H1 (cell line): ENCODE measurements at regions not wholly inside any gene's neighbourhood (a gene's known extent, or its start where the extent isn't known, plus 50 kb on each side); places are given as distances from the start of the nearest gene placed in this dataset.

Experiments
- CTCF ChIA-PET: fragments of 300-600 bp; sonication (Branson Sonifier 250); formaldehyde crosslinking; loops from one replicate; lab custom pipeline; 2021; ENCODE audit not compliant: partially characterized antibody; lab: Charles Lee
- POLR2A ChIA-PET: fragments of 300-600 bp; sonication (Branson Sonifier 250); formaldehyde crosslinking; loops from one replicate; lab custom pipeline; 2021; ENCODE audit warnings: inconsistent platforms; ENCODE audit not compliant: partially characterized antibody; lab: Charles Lee
- DNase-seq, 2 experiments: peaks; one replicate each; pipeline versions ENCODE4 v3.0.0 to v3.0.0-alpha.2; 2010 to 2022; ENCODE audit warnings: low spot score in 2 of 2, low read depth in 1 of 2, mixed read lengths in 1 of 2
- FAIRE-seq: peaks from 2 replicates; lab custom pipeline; 2011; peaks lifted over from hg19 to GRCh38; lab: Jason Lieb, UNC
- H2AFZ ChIP-seq: 2 replicates; pipeline ENCODE4 v1.8.1; 2012; ENCODE audit warnings: low read length, inconsistent platforms
- H2AK5ac ChIP-seq: 2 replicates; pipeline ENCODE4 v1.6.1; 2013; ENCODE audit warnings: low read depth, low read length
- H2BK120ac ChIP-seq: replicated peaks from 2 replicates; pipeline ENCODE3; 2013; ENCODE audit warnings: low read depth, low read length, inconsistent platforms
- H2BK12ac ChIP-seq: 2 replicates; pipeline ENCODE4 v1.6.1; 2013; ENCODE audit warnings: low read depth, low read length
- H2BK15ac ChIP-seq: 2 replicates; pipeline ENCODE4 v1.6.1; 2013; ENCODE audit warnings: low read length
- H2BK20ac ChIP-seq: 2 replicates; pipeline ENCODE4 v1.6.1; 2013; ENCODE audit warnings: low read length
- H2BK5ac ChIP-seq: 2 replicates; pipeline ENCODE4 v1.6.1; 2013; ENCODE audit warnings: low read depth, low read length
- H3K14ac ChIP-seq: 2 replicates; pipeline ENCODE4 v1.6.1; 2013; ENCODE audit warnings: inconsistent platforms; ENCODE audit not compliant: insufficient read length
- H3K18ac ChIP-seq: 2 replicates; pipeline ENCODE4 v1.6.1; 2013; ENCODE audit warnings: low read length; ENCODE audit errors: extremely low read depth
- H3K23ac ChIP-seq: 2 replicates; pipeline ENCODE4 v1.6.1; 2013; ENCODE audit warnings: inconsistent platforms; ENCODE audit not compliant: insufficient read length
- H3K23me2 ChIP-seq: 2 replicates; pipeline ENCODE4 v1.6.1; 2013; ENCODE audit warnings: low read depth, low read length
- H3K27ac ChIP-seq: 2 replicates; pipeline ENCODE4 v1.6.1; 2011; ENCODE audit warnings: low read depth, low read length, inconsistent platforms
- H3K27me3 ChIP-seq, 4 experiments: replicated peaks in 1 of 4; 1 replicate in 1 of 4; 2 replicates in 3 of 4; pipeline versions ENCODE4 v1.6.1 to v1.8.1; 2011 to 2013; ENCODE audit warnings: low read length in 3 of 4, mild to moderate bottlenecking in 3 of 4, inconsistent platforms in 2 of 4, mixed read lengths in 2 of 4, moderate library complexity in 1 of 4; ENCODE audit not compliant: control insufficient read depth in 3 of 4, insufficient read depth in 3 of 4; ENCODE audit errors: extremely low read depth in 1 of 4
- H3K36me3 ChIP-seq, 4 experiments: 2 replicates each; pipeline versions ENCODE4 v1.6.1 to v1.8.1; 2011 to 2013; ENCODE audit warnings: mild to moderate bottlenecking in 4 of 4, low read length in 3 of 4, moderate library complexity in 2 of 4, control low read depth in 1 of 4, inconsistent platforms in 1 of 4; ENCODE audit not compliant: insufficient read depth in 4 of 4, control insufficient read depth in 2 of 4
- H3K4ac ChIP-seq: replicated peaks from 2 replicates; pipeline ENCODE3; 2013; ENCODE audit warnings: low read length, low read depth, mixed read lengths, inconsistent platforms; ENCODE audit not compliant: insufficient read length
- H3K4me1 ChIP-seq, 4 experiments: replicated peaks in 1 of 4; 1 replicate in 1 of 4; 2 replicates in 3 of 4; pipeline versions ENCODE4 v1.6.1 to v1.8.1; 2011 to 2013; ENCODE audit warnings: low read length in 3 of 4, inconsistent platforms in 2 of 4, mixed read lengths in 1 of 4; ENCODE audit not compliant: insufficient read depth in 4 of 4, control insufficient read depth in 3 of 4
- H3K4me2 ChIP-seq, 2 experiments: 2 replicates each; pipeline versions ENCODE4 v1.6.1 to v1.8.1; 2011 to 2013; ENCODE audit warnings: low read depth in 2 of 2, low read length in 2 of 2, control low read depth in 1 of 2, inconsistent platforms in 1 of 2, mild to moderate bottlenecking in 1 of 2; ENCODE audit not compliant: insufficient read depth in 1 of 2
- H3K4me3 ChIP-seq, 4 experiments: fragments of 200-600, 300-600 bp in 1 of 4; sonication (generic), shearing (Covaris generic), sonication (Bioruptor Twin) in 1 of 4; 2 replicates each; pipeline versions ENCODE4 v1.5.1 to v1.8.1; 2011 to 2016; ENCODE audit warnings: low read length in 4 of 4, low read depth in 3 of 4, control low read depth in 2 of 4, inconsistent platforms in 2 of 4, mild to moderate bottlenecking in 2 of 4, mixed read lengths in 1 of 4, moderate library complexity in 1 of 4; ENCODE audit not compliant: insufficient read depth in 2 of 4; ENCODE audit errors: extremely low read depth in 1 of 4
- H3K56ac ChIP-seq: replicated peaks from 2 replicates; pipeline ENCODE3; 2013; ENCODE audit warnings: low read depth, mild to moderate bottlenecking, mixed read lengths, low read length, inconsistent platforms; ENCODE audit not compliant: insufficient read length
- H3K79me1 ChIP-seq: 2 replicates; pipeline ENCODE4 v1.6.1; 2013; ENCODE audit warnings: low read depth, low read length, control low read depth
- H3K79me2 ChIP-seq, 2 experiments: 2 replicates each; pipeline versions ENCODE4 v1.6.1 to v1.8.1; 2012 to 2013; ENCODE audit warnings: low read length in 2 of 2, mild to moderate bottlenecking in 2 of 2, inconsistent platforms in 1 of 2; ENCODE audit not compliant: insufficient read depth in 2 of 2, control insufficient read depth in 1 of 2
- H3K9ac ChIP-seq, 4 experiments: replicated peaks in 1 of 4; 1 replicate in 1 of 4; 2 replicates in 3 of 4; pipeline versions ENCODE4 v1.6.1 to v1.8.1; 2011 to 2013; ENCODE audit warnings: low read depth in 3 of 4, low read length in 3 of 4, control low read depth in 2 of 4, mild to moderate bottlenecking in 2 of 4, moderate library complexity in 2 of 4, inconsistent platforms in 1 of 4; ENCODE audit errors: extremely low read depth in 1 of 4
- H3K9me3 ChIP-seq, 2 experiments: 2 replicates each; pipeline versions ENCODE4 v1.6.1 to v1.8.1; 2012 to 2013; ENCODE audit warnings: mild to moderate bottlenecking in 2 of 2, moderate library complexity in 2 of 2, control low read depth in 1 of 2, inconsistent platforms in 1 of 2, low read depth in 1 of 2, low read length in 1 of 2, mixed read lengths in 1 of 2; ENCODE audit not compliant: insufficient read depth in 2 of 2
- H4K20me1 ChIP-seq, 2 experiments: replicated peaks in 1 of 2; 2 replicates each; pipeline versions ENCODE3 to v1.8.1; 2011 to 2013; ENCODE audit warnings: inconsistent platforms in 2 of 2, low read length in 2 of 2, mild to moderate bottlenecking in 1 of 2; ENCODE audit not compliant: insufficient read depth in 2 of 2, control insufficient read depth in 1 of 2
- H4K5ac ChIP-seq: 2 replicates; pipeline ENCODE4 v1.6.1; 2013; ENCODE audit warnings: low read length, low read depth, mixed read lengths, inconsistent platforms; ENCODE audit not compliant: insufficient read length
- H4K8ac ChIP-seq: 2 replicates; pipeline ENCODE4 v1.8.0; 2013; ENCODE audit warnings: mild to moderate bottlenecking, moderate library complexity, low read length, inconsistent platforms; ENCODE audit not compliant: insufficient read depth; ENCODE audit errors: extremely low read depth
- H4K91ac ChIP-seq: replicated peaks from 2 replicates; pipeline ENCODE3; 2013; ENCODE audit warnings: low read length, mixed read lengths, inconsistent platforms; ENCODE audit not compliant: insufficient read length
- MAFK ChIP-seq: IDR thresholded peaks from 2 replicates; pipeline ENCODE4 v1.6.1; 2012; ENCODE audit warnings: low read depth, mild to moderate bottlenecking, improper control_type of control experiment, low read length
- RAD21 ChIP-seq, 2 experiments: IDR thresholded peaks in 1 of 2; conservative IDR thresholded peaks in 1 of 2; 2 replicates each; pipeline ENCODE4 v1.6.1; 2011; ENCODE audit warnings: low read depth in 2 of 2, low read length in 2 of 2, improper control_type of control experiment in 1 of 2, inconsistent platforms in 1 of 2, mild to moderate bottlenecking in 1 of 2, moderate library complexity in 1 of 2
- TAF1 ChIP-seq: IDR thresholded peaks from 2 replicates; pipeline ENCODE4 v1.6.1; 2011; ENCODE audit warnings: mild to moderate bottlenecking, low read depth, low read length
- WGBS, 2 experiments: shearing (Covaris generic) in 1 of 2; methylation state at CpG; one replicate each; pipeline versions ENCODE4 v1.1.6 to v1.1.7; 2013 to 2015; ENCODE audit warnings: low lambda C conversion rate in 2 of 2, mixed read lengths in 2 of 2, inconsistent platforms in 1 of 2, low coverage in 1 of 2, missing lambda C conversion rate in 1 of 2; ENCODE audit not compliant: insufficient replicate concordance in 2 of 2, insufficient coverage in 1 of 2, insufficient read length in 1 of 2; ENCODE audit errors: extremely low coverage in 1 of 2, missing lambda C conversion rate in 1 of 2; 5-methylcytosine and 5-hydroxymethylcytosine counted together
- TF ChIP-seq, protein P1 (sequence below), 3 experiments: IDR thresholded peaks; 1 replicate in 2 of 3; 2 replicates in 1 of 3; pipeline versions ENCODE4 v1.5.1 to v1.6.1; 2011; ENCODE audit warnings: low read length in 3 of 3, mild to moderate bottlenecking in 3 of 3, inconsistent platforms in 2 of 3, low read depth in 1 of 3, moderate library complexity in 1 of 3; ENCODE audit not compliant: insufficient read depth in 1 of 3; ENCODE audit errors: control extremely low read depth in 1 of 3

DNA sequence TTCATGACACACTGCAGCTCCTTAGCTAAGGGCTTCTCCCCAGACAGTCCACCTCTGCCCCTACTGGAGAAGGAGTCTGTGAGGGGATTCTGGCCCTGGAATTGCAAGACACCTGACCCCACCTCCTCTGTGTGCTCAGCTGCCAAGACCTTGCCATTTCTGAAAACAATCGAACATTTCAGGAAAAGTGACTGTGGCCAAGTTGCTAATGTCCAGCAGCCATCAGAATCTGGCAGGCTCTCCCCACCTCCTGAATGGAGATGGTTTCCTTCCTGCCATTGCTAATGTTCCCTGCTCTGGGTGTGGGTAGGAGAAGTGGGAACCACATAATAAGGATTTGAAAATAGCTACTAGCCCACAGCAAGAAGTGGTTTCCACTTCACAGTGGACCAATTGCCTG, 127.2 kb upstream of the ALX4 start:
- TF ChIP-seq, protein P1, sequence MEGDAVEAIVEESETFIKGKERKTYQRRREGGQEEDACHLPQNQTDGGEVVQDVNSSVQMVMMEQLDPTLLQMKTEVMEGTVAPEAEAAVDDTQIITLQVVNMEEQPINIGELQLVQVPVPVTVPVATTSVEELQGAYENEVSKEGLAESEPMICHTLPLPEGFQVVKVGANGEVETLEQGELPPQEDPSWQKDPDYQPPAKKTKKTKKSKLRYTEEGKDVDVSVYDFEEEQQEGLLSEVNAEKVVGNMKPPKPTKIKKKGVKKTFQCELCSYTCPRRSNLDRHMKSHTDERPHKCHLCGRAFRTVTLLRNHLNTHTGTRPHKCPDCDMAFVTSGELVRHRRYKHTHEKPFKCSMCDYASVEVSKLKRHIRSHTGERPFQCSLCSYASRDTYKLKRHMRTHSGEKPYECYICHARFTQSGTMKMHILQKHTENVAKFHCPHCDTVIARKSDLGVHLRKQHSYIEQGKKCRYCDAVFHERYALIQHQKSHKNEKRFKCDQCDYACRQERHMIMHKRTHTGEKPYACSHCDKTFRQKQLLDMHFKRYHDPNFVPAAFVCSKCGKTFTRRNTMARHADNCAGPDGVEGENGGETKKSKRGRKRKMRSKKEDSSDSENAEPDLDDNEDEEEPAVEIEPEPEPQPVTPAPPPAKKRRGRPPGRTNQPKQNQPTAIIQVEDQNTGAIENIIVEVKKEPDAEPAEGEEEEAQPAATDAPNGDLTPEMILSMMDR (IDR thresholded peaks at IDR 0.05; ENCODE audit: control extremely low read depth in 1 of 3, insufficient read depth in 1 of 3, low read depth in 1 of 3, low read length in 3 of 3): 0 out of 4 replicates have a peak, but pooled peaks of 1 of the 3 experiments have one; percentile 2
- TF ChIP-seq TAF1 (no peak), MAFK (no peak), RAD21 (IDR thresholded peaks at IDR 0.05 in 1 of 2, conservative IDR thresholded peaks at IDR 0.05 in 1 of 2; ENCODE audit: low read depth in 2 of 2, low read length in 2 of 2) (peak; percentile 0 to 9; a peak in 1 of 4 replicates)
- 83% methylated on average over 1 of the region's 1 CpG; no CpG with 5 or more reads in 1 of the 2 experiments for WGBS, 2 experiments
- H3K4me3 ChIP-seq: no peak overlapping the region
- H3K27ac ChIP-seq: no peak overlapping the region
- H4K91ac ChIP-seq: no peak overlapping the region
- no peaks in the 10 kb centered on the region for H4K20me1 ChIP-seq
- no peaks in the 10 kb centered on the region for H3K79me2 ChIP-seq
- no peak overlapping the region for H2AFZ ChIP-seq
- H3K14ac ChIP-seq: no peak overlapping the region
- no peak for FAIRE-seq
- H3K4ac ChIP-seq: no peak overlapping the region
- no peaks in the 10 kb centered on the region for H3K27me3 ChIP-seq
- ChIA-PET POLR2A (no interaction called here), CTCF (interaction anchor here (0.8 to 4.8 kb wide), 5 partner anchors 10 to 160 kb away, joined by 3 to 43 read pairs (median 3); no protein-coding TSS in a partner anchor)
- no peaks in the 10 kb centered on the region for H3K79me1 ChIP-seq
- no peak overlapping the region for H2BK20ac ChIP-seq
- H2BK12ac ChIP-seq: no peak overlapping the region
- H2BK120ac ChIP-seq: no peak overlapping the region
- no peaks in the 10 kb centered on the region for H3K9me3 ChIP-seq
- H2BK5ac ChIP-seq: no peak overlapping the region
- no peaks in the 10 kb centered on the region for H3K36me3 ChIP-seq
- DNase-seq: no peak
- no peak overlapping the region for H3K56ac ChIP-seq
- no peaks in the 10 kb centered on the region for H3K4me1 ChIP-seq
- H2BK15ac ChIP-seq: no peak overlapping the region
- H3K23ac ChIP-seq: no peak overlapping the region
- H4K5ac ChIP-seq: no peak overlapping the region
- H3K9ac ChIP-seq: no peak overlapping the region
- H3K23me2 ChIP-seq: no peaks in the 10 kb centered on the region; the same call in 1 of the 2 replicates
- H2AK5ac ChIP-seq: no peak overlapping the region
- H4K8ac ChIP-seq: no peak overlapping the region
- no peak overlapping the region for H3K4me2 ChIP-seq
- no peak overlapping the region for H3K18ac ChIP-seq
